Astrocyte (in vitro differentiated cells and primary cell): ENCODE measurements at regions not wholly inside any gene's neighbourhood (a gene's known extent, or its start where the extent isn't known, plus 50 kb on each side); places are given as distances from the start of the nearest gene placed in this dataset.

Experiments used
- EZH2 ChIP-seq: IDR thresholded peaks from 2 replicates; pipeline ENCODE4 v1.6.1; 2012; ENCODE audit warnings: mild to moderate bottlenecking, low read length, inconsistent platforms; ENCODE audit not compliant: insufficient read depth
- TF ChIP-seq, protein P1 (sequence below): IDR thresholded peaks from 2 replicates; pipeline ENCODE4 v1.5.1; 2011; ENCODE audit warnings: low read depth, mild to moderate bottlenecking, inconsistent platforms, low read length, moderate library complexity; ENCODE audit not compliant: insufficient read depth

DNA sequence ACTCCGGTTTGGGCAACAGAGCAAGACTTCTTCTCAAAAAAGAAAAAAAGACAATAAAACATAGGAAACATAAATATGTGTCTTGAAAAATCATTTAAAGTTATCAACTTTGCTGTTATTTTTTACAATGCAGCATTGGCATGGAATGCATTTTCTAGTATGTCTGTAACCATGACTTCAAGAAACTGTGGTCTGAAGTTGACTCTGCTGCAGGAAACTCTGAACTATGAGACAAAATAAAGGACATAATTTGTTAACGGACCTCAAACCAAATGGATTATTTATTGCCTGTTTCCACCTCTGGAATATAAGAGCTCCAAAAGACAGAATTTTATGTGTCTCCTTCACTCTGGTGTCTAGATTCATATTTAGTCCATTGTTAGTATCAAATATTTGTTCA is 79.1 kb downstream of the TRIB2 start:
- TF ChIP-seq, protein P1, sequence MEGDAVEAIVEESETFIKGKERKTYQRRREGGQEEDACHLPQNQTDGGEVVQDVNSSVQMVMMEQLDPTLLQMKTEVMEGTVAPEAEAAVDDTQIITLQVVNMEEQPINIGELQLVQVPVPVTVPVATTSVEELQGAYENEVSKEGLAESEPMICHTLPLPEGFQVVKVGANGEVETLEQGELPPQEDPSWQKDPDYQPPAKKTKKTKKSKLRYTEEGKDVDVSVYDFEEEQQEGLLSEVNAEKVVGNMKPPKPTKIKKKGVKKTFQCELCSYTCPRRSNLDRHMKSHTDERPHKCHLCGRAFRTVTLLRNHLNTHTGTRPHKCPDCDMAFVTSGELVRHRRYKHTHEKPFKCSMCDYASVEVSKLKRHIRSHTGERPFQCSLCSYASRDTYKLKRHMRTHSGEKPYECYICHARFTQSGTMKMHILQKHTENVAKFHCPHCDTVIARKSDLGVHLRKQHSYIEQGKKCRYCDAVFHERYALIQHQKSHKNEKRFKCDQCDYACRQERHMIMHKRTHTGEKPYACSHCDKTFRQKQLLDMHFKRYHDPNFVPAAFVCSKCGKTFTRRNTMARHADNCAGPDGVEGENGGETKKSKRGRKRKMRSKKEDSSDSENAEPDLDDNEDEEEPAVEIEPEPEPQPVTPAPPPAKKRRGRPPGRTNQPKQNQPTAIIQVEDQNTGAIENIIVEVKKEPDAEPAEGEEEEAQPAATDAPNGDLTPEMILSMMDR, result no peak
- no peak for TF ChIP-seq EZH2
